Sigmoid colon (tissue), 3 donors: ENCODE measurements at regions not wholly inside any gene's neighbourhood (a gene's known extent, or its start where the extent isn't known, plus 50 kb on each side); places are given as distances from the start of the nearest gene placed in this dataset.

Source experiments
- POLR2A ChIP-seq, 2 donors: fragments of 450-650 bp; IDR thresholded peaks; one replicate each; pipeline ENCODE4 v1.6.1; 2016; ENCODE audit warnings: antibody characterized with exemption in 2 of 2, mild to moderate bottlenecking in 2 of 2, moderate library complexity in 2 of 2
- TF ChIP-seq, protein P1 (sequence below), 4 experiments: fragments of 450-650 bp in 3 of 4; fragments of 200-600 bp in 1 of 4; IDR thresholded peaks; one replicate each; pipeline ENCODE4 v1.5.1; 2016 to 2019; ENCODE audit warnings: antibody characterized with exemption in 4 of 4, mild to moderate bottlenecking in 3 of 4, moderate library complexity in 2 of 4

DNA sequence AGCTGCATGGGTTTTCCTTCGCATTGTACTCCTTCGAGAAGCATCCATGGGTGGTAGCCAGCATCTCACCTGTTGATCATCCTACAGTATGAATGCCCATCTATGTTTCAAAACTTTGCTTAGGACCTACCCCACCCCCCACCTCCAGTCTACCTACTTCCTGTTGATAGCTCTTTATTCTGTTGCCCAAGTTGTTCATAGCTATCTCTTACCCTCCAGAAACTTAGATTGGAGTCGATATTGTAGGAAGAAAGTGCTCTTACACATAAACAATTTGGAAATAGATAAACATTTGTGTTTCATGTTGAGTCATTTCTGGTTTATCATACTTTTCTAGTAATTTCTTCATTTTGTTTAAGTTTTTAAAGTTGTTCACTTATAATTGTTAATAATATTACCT, 90.1 kb downstream of the FAS start:
- TF ChIP-seq, protein P1, sequence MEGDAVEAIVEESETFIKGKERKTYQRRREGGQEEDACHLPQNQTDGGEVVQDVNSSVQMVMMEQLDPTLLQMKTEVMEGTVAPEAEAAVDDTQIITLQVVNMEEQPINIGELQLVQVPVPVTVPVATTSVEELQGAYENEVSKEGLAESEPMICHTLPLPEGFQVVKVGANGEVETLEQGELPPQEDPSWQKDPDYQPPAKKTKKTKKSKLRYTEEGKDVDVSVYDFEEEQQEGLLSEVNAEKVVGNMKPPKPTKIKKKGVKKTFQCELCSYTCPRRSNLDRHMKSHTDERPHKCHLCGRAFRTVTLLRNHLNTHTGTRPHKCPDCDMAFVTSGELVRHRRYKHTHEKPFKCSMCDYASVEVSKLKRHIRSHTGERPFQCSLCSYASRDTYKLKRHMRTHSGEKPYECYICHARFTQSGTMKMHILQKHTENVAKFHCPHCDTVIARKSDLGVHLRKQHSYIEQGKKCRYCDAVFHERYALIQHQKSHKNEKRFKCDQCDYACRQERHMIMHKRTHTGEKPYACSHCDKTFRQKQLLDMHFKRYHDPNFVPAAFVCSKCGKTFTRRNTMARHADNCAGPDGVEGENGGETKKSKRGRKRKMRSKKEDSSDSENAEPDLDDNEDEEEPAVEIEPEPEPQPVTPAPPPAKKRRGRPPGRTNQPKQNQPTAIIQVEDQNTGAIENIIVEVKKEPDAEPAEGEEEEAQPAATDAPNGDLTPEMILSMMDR (IDR thresholded peaks at IDR 0.05): no peak
- no peak for TF ChIP-seq POLR2A (IDR thresholded peaks at IDR 0.05)
